DND-41 (cell line): ENCODE measurements at regions not wholly inside any gene's neighbourhood (a gene's known extent, or its start where the extent isn't known, plus 50 kb on each side); places are given as distances from the start of the nearest gene placed in this dataset.

ENCODE experiments used
- CTCF ChIP-seq: IDR thresholded peaks from 2 replicates; pipeline ENCODE4 v1.5.1; 2012; ENCODE audit warnings: borderline replicate concordance, low read length, moderate library complexity, mild to moderate bottlenecking; ENCODE audit not compliant: poor library complexity, severe bottlenecking; ENCODE audit errors: extremely low read depth
- EZH2 ChIP-seq: IDR thresholded peaks from 3 replicates; pipeline ENCODE4 v1.6.1; 2012; ENCODE audit warnings: borderline replicate concordance, low read depth, mild to moderate bottlenecking, moderate library complexity, low read length, inconsistent platforms; ENCODE audit not compliant: severe bottlenecking

GRCh38 chr22:49460091-49460490 lies 367.6 kb downstream of the BRD1 start:
- TF ChIP-seq CTCF (no peak), EZH2 (no peak)
